GM21367 (cell line): ENCODE measurements at regions not wholly inside any gene's neighbourhood (a gene's known extent, or its start where the extent isn't known, plus 50 kb on each side); places are given as distances from the start of the nearest gene placed in this dataset.

ENCODE experiments used
- ATAC-seq: cut with Tn5 transposase; IDR thresholded peaks from one replicate; pipeline ENCODE4 v1.9.1; 2021; ENCODE audit not compliant: unreplicated experiment

DNA sequence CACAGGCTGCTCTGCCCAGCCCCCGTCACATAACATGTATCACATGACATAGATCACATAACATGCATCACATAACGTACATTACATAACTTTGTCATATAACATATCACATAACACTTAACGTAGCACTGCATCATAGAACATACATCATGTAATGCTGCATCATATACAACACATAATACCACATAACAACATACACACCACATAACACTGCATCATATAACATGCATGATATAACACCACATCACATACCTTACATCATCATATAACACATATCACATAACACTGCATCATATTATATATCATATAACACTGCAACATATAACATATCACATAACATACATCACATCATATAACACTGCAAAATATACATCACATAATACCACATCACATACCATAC is 83.8 kb downstream of the AXIN2 start:
- ATAC-seq, result no peak

GRCh38 chr17:65474660-65475059 is 86.8 kb downstream of the AXIN2 start:
- ATAC-seq, result no peak

DNA sequence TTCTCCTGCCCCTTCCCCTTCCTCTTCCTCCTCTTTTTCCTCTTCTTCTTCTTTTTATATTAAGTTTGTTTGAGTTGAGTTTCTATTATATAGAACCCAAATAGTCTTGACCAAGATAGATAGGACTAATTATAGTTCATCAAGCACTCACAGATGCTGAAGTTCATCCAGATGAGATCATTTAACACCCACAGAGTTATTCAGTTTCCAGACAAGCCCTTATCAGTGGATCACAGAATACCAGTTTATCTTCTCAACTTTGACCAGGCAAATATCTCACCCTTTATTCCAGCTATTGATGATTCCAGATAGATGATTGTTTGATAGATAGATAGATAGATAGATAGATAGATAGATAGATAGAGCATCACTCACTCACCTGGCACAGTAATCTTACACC is 87.5 kb downstream of the AXIN2 start:
- ATAC-seq, result no peak

DNA sequence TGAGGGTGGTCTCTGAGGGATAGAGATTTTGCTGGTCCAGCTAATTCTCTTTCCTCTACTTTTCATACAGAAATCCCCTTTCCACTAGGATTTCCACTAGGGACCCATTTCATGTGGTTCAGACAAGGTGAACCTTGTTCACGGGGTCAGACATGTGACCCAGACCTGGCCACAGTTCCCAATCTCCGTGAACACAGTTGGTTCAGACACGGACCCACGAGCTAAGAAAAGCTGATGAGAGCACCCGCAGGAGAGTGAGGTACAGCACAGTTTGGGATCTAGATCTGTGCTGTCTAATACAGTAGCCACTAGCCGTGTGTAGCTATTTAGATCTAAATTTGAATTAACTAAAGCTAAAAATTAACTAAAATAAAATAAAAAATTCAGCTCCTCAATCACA is 88.1 kb downstream of the AXIN2 start:
- ATAC-seq, result no peak

DNA sequence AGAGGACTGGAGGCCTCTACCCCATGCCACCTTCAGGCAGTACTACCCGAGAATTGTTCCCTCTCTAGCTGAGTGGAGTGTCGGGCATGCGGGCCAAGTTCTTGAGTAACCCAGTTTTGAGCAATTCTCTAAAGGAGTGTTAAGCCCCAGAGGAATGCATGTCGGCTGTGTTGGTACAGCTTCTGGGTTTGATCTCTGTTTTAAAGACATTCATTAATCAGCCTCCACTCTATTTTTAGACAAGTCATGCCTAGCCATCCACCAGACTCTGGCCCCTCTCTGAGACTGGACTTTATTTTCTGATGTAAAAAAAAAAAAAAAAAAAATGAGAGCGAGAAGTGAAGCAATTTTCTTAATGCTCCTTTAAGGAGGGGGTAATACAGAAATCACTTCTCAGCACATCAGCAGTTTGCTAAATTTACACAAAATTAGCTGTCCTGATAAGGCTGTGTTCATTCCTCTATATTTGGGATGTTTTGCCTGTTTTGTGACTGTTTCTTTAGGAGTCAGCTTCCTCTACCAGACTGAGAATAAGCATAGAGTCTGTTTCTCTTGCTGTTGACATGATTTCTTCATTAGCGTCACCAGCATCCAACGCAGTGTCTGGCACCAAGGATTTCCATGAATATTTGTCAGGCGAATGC is 88.7 kb downstream of the AXIN2 start:
- ATAC-seq, result no peak

- ATAC-seq, result no peak
These were observed 90.7 kb downstream of the AXIN2 start for GRCh38 chr17:65470783-65471182.

GRCh38 chr17:65468321-65468720 is 93.1 kb downstream of the AXIN2 start:
- ATAC-seq, result no peak

DNA sequence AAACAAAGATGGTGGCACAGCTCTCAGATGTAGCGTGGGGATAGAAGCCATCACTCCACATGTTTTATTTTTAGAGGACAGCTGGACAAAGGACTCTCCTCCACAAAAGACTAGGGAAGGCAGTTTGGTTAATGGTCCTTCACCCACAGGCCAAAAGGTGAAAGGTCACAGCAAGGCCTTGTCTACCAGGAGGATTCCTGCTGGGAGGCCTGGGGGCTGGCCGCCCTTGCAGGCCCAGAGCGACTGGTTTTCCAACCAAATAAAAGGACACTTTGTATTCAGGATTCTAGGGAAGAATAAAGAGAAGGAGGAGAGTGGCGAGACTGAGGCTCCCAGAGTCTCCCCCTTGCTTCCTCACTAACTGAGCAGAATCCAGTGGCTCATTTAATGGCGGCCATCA is 94.3 kb downstream of the AXIN2 start:
- no peak for ATAC-seq

DNA sequence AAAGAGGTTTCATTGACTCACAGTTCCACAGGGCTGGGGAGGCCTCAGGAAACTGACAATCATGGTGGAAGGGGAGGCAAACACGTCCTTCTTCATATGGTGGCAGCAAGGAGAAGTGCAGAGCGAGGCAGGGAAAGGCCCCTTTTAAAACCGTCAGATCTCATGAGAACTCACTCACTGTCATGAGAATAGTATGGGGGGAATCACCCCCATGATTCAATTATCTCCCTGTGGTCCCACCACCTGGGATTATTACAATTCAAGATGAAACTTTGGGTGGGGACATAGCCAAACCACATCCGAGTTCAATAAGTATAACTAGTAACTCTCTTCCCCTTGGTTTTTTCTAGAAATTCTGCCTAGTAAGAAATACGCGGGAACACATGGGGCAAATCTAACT is 94.9 kb downstream of the AXIN2 start:
- ATAC-seq, result no peak

GRCh38 chr17:65463242-65463641 is 98.2 kb downstream of the AXIN2 start:
- ATAC-seq, result no peak

DNA sequence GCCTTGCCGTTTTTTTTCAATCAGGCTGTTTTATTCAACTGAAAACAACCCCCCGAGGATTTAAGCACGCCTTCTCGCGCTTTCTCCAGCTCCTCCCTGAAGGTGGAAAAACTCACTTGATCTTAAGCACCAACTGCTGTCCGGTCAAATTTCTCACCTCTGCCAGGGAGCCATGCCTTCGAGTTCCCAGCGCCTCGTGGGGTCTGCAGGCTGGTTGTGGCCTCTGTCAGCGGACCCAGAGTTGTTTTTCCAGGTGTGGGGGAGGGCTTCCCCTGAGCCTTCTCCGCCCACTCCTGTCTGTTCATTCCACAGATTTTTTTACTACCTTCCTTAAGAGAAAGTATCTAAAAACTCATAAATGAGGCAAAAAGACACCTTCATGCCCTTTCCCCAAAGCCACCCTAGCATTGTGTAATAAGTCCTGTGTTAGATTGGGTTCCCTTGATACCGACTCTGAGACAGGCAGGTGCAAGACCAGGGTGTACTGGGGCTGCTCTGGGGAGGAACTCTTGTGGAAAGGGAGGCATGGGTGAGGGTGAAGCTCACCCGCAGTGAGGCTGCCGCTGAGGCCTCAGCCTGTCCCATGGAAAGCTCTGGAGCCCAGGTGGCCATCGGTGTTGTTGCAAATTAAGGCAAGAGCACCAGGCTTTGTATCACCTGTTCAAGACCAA is 101.6 kb downstream of the AXIN2 start:
- ATAC-seq, result no peak

DNA sequence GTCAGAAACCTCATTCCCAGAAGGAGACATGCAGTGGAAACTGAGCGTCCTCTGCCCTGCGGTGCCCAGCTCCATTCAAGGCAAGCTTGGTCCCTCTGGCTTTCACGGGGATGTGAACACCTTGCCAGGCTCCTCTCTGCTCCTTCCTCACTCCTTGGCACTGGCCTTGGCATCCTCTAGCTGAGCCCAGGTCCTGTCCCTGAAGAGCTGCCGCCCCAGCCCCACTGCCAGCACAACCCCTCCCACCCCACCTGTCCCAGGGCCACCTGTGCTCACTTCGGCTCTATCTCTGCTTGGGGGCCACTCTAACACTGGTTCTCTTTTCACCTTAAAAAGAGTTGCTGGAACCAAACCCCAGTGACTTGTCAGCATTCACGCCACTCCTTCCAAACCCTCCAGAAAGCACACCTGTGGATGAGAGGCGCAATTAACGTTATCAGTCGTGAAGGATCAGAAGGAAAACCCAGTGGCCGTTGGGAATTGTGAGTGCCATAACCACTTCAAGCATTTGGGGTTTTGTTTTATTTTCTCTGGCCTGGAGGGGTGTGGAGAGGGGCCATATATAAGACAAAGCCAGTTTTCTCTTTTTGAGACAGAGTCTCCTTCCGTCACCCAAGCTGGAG is 103.7 kb downstream of the AXIN2 start:
- no peak for ATAC-seq

DNA sequence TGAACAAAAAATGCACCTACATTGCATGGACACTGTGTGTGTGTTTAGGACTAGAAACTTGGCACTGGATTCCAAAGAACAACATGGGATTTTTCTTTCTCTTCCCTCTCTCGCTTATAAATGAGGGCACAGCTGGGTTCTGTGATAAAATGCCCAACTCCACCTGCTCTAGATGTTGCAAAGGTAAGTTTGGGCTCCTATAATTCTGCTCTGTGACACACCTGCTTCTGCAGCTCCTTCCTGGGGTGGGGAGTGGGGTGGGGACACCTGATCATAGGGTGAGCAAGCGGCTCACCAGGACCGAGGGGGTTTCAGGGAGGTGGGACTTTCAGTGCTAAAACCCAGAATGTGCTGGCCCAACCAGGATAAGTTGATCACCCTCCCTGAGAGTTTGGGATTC is 104.3 kb downstream of the AXIN2 start:
- ATAC-seq, result no peak

DNA sequence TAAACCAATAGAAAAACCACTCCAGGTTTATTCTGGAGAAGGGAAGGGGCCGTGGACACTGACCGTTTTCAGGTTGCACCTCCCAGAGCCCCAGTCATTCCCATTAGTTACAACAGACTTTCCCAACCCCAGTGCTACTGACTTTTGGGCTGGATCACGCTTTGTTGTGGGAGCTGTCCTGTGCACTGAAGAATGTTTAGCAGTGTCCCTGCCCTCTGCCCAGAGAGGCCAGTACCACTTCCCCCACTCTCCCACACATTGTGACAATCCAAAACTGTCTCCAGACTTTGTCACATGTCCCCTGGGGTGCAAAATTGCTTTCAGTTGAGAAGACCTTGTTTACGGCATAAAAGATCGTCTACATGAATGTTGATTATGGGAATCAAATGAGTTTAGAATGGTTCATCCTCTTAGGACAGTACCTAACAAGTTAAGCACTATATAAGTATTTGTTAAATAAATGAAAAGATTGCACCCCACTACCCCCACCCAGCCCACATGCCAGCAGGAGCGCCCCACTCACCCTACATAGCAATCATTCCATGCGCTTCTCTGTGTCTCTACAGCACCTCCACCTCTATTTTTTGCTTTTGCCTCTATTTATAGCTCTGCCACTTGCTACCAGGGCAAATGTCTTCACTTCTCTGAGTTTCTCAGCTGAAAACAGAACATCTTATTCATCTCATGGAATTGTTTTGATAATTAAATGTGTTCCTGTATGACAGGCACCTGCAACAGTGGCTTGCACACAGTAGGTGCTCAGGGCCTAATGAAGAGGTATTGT is 104.9 kb downstream of the AXIN2 start:
- ATAC-seq, result no peak

- no peak for ATAC-seq
These were observed 105.5 kb downstream of the AXIN2 start for GRCh38 chr17:65455972-65456343.

- no peak for ATAC-seq
These were observed 106.1 kb downstream of the AXIN2 start for GRCh38 chr17:65455154-65455971.

- no peak for ATAC-seq
These were observed 108.1 kb downstream of the AXIN2 start for GRCh38 chr17:65453204-65453931.

- ATAC-seq, result no peak
These were observed 112.0 kb downstream of the AXIN2 start for GRCh38 chr17:65449495-65449894.

- ATAC-seq, result no peak
These were observed 113.6 kb downstream of the AXIN2 start for GRCh38 chr17:65447823-65448222.

GRCh38 chr17:65446838-65447526 is 114.5 kb downstream of the AXIN2 start:
- ATAC-seq, result no peak
